ENCODE measurements at regions not wholly inside any gene's neighbourhood (a gene's known extent, or its start where the extent isn't known, plus 50 kb on each side); places are given as distances from the start of the nearest gene placed in this dataset.

DNA sequence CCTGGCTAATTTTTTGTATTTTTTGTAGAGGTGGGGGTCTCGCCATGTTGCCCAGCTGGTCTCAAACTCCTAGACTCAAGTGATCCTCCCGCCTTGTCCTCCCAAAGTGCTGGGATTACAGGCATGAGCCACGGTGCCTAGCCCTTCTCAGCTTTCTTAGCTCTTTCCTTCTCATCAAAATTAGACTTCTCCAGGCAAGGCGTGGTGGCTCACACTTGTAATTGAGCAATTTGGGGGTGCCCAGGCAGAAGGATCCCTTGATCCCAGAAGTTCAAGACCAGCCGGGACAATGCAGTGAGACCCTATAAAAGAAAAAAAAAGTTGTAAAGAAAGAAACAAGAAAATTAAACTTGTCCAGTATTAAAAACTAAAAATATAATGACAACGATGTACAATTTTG lies 112.6 kb upstream of the ERRFI1 start:
- TF ChIP-seq EZH2 (IDR thresholded peaks at IDR 0.05; ENCODE audit: borderline replicate concordance, insufficient read depth, low read length, poor library complexity, severe bottlenecking) (no peak), POLR2AphosphoS5 (IDR thresholded peaks at IDR 0.05) (no peak), EP300 (conservative IDR thresholded peaks at IDR 0.05; ENCODE audit: poor library complexity, severe bottlenecking) (no peak)
- TF ChIP-seq, protein P1, sequence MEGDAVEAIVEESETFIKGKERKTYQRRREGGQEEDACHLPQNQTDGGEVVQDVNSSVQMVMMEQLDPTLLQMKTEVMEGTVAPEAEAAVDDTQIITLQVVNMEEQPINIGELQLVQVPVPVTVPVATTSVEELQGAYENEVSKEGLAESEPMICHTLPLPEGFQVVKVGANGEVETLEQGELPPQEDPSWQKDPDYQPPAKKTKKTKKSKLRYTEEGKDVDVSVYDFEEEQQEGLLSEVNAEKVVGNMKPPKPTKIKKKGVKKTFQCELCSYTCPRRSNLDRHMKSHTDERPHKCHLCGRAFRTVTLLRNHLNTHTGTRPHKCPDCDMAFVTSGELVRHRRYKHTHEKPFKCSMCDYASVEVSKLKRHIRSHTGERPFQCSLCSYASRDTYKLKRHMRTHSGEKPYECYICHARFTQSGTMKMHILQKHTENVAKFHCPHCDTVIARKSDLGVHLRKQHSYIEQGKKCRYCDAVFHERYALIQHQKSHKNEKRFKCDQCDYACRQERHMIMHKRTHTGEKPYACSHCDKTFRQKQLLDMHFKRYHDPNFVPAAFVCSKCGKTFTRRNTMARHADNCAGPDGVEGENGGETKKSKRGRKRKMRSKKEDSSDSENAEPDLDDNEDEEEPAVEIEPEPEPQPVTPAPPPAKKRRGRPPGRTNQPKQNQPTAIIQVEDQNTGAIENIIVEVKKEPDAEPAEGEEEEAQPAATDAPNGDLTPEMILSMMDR (IDR thresholded peaks at IDR 0.05; ENCODE audit: poor library complexity, severe bottlenecking), result no peak
